DOHH2 (cell line): ENCODE measurements at regions not wholly inside any gene's neighbourhood (a gene's known extent, or its start where the extent isn't known, plus 50 kb on each side); places are given as distances from the start of the nearest gene placed in this dataset.

Source experiments
- EZH2phosphoT487 ChIP-seq: fragments of 200-600 bp; sonication (generic); IDR thresholded peaks from 2 replicates; pipeline ENCODE4 v1.6.1; 2017; ENCODE audit warnings: borderline replicate concordance, mild to moderate bottlenecking, antibody characterized with exemption, low read length, moderate library complexity, mixed read lengths
- TF ChIP-seq, protein P1 (sequence below): fragments of 200-600 bp; sonication (generic); IDR thresholded peaks from one replicate; pipeline ENCODE4 v1.5.1; 2014; ENCODE audit warnings: antibody characterized with exemption, mild to moderate bottlenecking, low read depth, low read length; ENCODE audit not compliant: poor library complexity, severe bottlenecking

GRCh38 chr10:59493017-59493416 lies 130.7 kb upstream of the FAM13C start:
- TF ChIP-seq, protein P1, sequence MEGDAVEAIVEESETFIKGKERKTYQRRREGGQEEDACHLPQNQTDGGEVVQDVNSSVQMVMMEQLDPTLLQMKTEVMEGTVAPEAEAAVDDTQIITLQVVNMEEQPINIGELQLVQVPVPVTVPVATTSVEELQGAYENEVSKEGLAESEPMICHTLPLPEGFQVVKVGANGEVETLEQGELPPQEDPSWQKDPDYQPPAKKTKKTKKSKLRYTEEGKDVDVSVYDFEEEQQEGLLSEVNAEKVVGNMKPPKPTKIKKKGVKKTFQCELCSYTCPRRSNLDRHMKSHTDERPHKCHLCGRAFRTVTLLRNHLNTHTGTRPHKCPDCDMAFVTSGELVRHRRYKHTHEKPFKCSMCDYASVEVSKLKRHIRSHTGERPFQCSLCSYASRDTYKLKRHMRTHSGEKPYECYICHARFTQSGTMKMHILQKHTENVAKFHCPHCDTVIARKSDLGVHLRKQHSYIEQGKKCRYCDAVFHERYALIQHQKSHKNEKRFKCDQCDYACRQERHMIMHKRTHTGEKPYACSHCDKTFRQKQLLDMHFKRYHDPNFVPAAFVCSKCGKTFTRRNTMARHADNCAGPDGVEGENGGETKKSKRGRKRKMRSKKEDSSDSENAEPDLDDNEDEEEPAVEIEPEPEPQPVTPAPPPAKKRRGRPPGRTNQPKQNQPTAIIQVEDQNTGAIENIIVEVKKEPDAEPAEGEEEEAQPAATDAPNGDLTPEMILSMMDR = no peak
- no peak for TF ChIP-seq EZH2phosphoT487
